DOHH2 (cell line): ENCODE measurements at regions not wholly inside any gene's neighbourhood (a gene's known extent, or its start where the extent isn't known, plus 50 kb on each side); places are given as distances from the start of the nearest gene placed in this dataset.

Experiments
- H3F3A ChIP-seq: fragments of 200-600 bp; sonication (generic), shearing (Covaris generic); 2 replicates; pipeline ENCODE4 v1.6.0; 2016; ENCODE audit warnings: antibody characterized with exemption, mild to moderate bottlenecking; ENCODE audit not compliant: control insufficient read depth, insufficient read depth
- H3K27ac ChIP-seq: fragments of 200-600 bp; sonication (generic); 2 replicates; pipeline ENCODE4 v1.5.1; 2014; ENCODE audit warnings: low read depth, mild to moderate bottlenecking, low read length, moderate library complexity
- H3K27me3 ChIP-seq: fragments of 200-600 bp; sonication (generic); 2 replicates; pipeline ENCODE4 v1.6.1; 2014; ENCODE audit warnings: mild to moderate bottlenecking, low read length, mixed read lengths; ENCODE audit not compliant: control insufficient read depth
- H3K36me3 ChIP-seq: fragments of 200-600 bp; sonication (generic); 2 replicates; pipeline ENCODE4 v1.6.1; 2014; ENCODE audit warnings: mild to moderate bottlenecking, low read length, moderate library complexity, mixed read lengths; ENCODE audit not compliant: control insufficient read depth
- H3K4me1 ChIP-seq: fragments of 200-600 bp; sonication (generic); 2 replicates; pipeline ENCODE4 v1.6.1; 2014; ENCODE audit warnings: mild to moderate bottlenecking, low read length, mixed read lengths; ENCODE audit not compliant: control insufficient read depth
- H3K4me2 ChIP-seq: fragments of 200-600 bp; sonication (generic); 2 replicates; pipeline ENCODE4 v1.6.0; 2014; ENCODE audit warnings: mild to moderate bottlenecking, low read length, moderate library complexity
- H3K4me3 ChIP-seq: fragments of 200-600 bp; sonication (generic); 2 replicates; pipeline ENCODE4 v1.5.1; 2014; ENCODE audit warnings: mild to moderate bottlenecking, low read length, mixed read lengths
- H3K79me2 ChIP-seq: fragments of 200-600 bp; sonication (generic); 2 replicates; pipeline ENCODE4 v1.6.1; 2014; ENCODE audit warnings: mild to moderate bottlenecking, low read length, mixed read lengths; ENCODE audit not compliant: control insufficient read depth
- H3K9me2 ChIP-seq: fragments of 200-600 bp; sonication (generic); replicated peaks from 2 replicates; pipeline ENCODE4 v1.6.1; 2014; ENCODE audit warnings: mild to moderate bottlenecking, low read length, mixed read lengths; ENCODE audit not compliant: control insufficient read depth
- H3K9me3 ChIP-seq: fragments of 200-600 bp; sonication (generic); 2 replicates; pipeline ENCODE4 v1.6.1; 2014; ENCODE audit warnings: antibody characterized with exemption, low read length, mixed read lengths; ENCODE audit not compliant: control insufficient read depth, insufficient read depth
- H4K20me1 ChIP-seq: fragments of 200-600 bp; sonication (generic); 2 replicates; pipeline ENCODE4 v1.6.0; 2014; ENCODE audit warnings: low read depth, mild to moderate bottlenecking, antibody characterized with exemption, low read length, moderate library complexity; ENCODE audit not compliant: control insufficient read depth, insufficient read depth
- CTCF ChIP-seq: fragments of 200-600 bp; sonication (generic); IDR thresholded peaks from one replicate; pipeline ENCODE4 v1.5.1; 2014; ENCODE audit warnings: antibody characterized with exemption, mild to moderate bottlenecking, low read depth, low read length; ENCODE audit not compliant: poor library complexity, severe bottlenecking
- EZH2phosphoT487 ChIP-seq: fragments of 200-600 bp; sonication (generic); IDR thresholded peaks from 2 replicates; pipeline ENCODE4 v1.6.1; 2017; ENCODE audit warnings: borderline replicate concordance, mild to moderate bottlenecking, antibody characterized with exemption, low read length, moderate library complexity, mixed read lengths

DNA sequence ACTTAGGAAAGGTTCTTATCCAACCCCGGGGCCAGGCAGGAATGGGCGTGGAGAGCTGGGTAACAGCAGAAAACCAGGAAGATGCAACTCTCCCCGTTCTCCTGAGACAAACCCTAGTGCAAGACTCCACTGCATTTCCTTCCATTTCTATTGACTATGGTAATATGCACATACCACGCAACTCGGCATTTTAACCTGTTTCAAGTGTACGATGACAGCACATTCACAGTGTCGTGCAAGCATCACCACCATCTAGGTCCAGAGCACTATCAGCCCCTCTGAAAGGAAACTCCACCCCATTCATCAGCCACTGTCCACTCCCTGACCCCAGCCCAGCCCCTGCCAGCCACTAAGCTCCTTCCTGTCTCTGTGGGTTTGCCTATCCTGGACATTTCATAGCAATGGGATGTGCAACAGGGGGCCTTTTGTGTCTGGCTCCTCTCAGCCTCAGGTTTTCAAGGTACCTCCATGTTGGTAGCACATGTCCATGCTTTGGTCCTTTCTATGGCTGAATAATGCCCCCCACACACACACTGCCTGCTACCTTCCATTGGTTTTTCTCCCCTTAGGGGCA lies 441.9 kb downstream of the SOX9 start:
- no peaks in the 10 kb centered on the region for H3K9me3 ChIP-seq
- no peak overlapping the region for H3K4me2 ChIP-seq
- H3K36me3 ChIP-seq, result no peaks in the 10 kb centered on the region
- no peaks in the 10 kb centered on the region for H4K20me1 ChIP-seq
- no peaks in the 10 kb centered on the region for H3K4me1 ChIP-seq
- no peaks in the 10 kb centered on the region for H3K79me2 ChIP-seq
- H3K27ac ChIP-seq, result no peak overlapping the region
- no peaks in the 10 kb centered on the region for H3K9me2 ChIP-seq
- H3F3A ChIP-seq, result no peaks in the 10 kb centered on the region
- H3K4me3 ChIP-seq, result no peak overlapping the region
- TF ChIP-seq CTCF (no peak), EZH2phosphoT487 (no peak)
- H3K27me3 ChIP-seq, result no peaks in the 10 kb centered on the region

- Histone ChIP-seq H3F3A (no peaks in the 10 kb centered on the region), H3K9me3 (no peaks in the 10 kb centered on the region)
- no peak for TF ChIP-seq CTCF
- no peak for TF ChIP-seq EZH2phosphoT487
Measured at GRCh38 chr17:72563952-72564351, 443.1 kb downstream of the SOX9 start.

DNA sequence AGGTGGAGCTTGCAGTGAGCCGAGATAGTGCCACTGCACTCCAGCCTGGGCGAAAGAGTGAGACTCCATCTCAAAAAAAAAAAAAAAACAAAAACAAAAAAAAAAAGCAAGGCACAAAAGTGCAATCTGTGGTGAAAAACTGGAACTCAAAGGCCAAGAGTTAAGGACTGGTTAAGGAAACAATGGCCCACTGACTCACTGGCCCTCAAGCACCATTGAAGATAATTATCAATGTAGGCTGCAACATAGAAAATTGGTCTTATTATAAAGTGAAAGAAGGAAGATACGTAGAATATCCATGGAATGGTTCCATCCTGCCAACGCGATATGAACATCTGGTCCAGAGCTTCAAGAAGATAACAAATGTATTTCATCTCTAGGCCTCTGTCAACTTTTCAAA lies 444.2 kb downstream of the SOX9 start:
- Histone ChIP-seq H3K4me3 (no peak overlapping the region), H3K27me3 (no peaks in the 10 kb centered on the region), H4K20me1 (no peaks in the 10 kb centered on the region), H3K4me1 (no peaks in the 10 kb centered on the region), H3K9me2 (no peaks in the 10 kb centered on the region), H3F3A (no peaks in the 10 kb centered on the region), H3K79me2 (no peaks in the 10 kb centered on the region), H3K27ac (no peak overlapping the region), H3K9me3 (no peaks in the 10 kb centered on the region), H3K36me3 (no peaks in the 10 kb centered on the region), H3K4me2 (no peak overlapping the region)
- TF ChIP-seq CTCF, result no peak
- no peak for TF ChIP-seq EZH2phosphoT487

More at GRCh38 chr17:72563952-72564351, 443.1 kb downstream of the SOX9 start:
- no peaks in the 10 kb centered on the region for H3K4me1 ChIP-seq
- no peaks in the 10 kb centered on the region for H3K36me3 ChIP-seq
- no peak overlapping the region for H3K4me2 ChIP-seq
- H3K27ac ChIP-seq, result no peak overlapping the region
- no peak overlapping the region for H3K4me3 ChIP-seq
- no peaks in the 10 kb centered on the region for H3K27me3 ChIP-seq
- no peaks in the 10 kb centered on the region for H3K79me2 ChIP-seq
- no peaks in the 10 kb centered on the region for H4K20me1 ChIP-seq
- no peaks in the 10 kb centered on the region for H3K9me2 ChIP-seq

DNA sequence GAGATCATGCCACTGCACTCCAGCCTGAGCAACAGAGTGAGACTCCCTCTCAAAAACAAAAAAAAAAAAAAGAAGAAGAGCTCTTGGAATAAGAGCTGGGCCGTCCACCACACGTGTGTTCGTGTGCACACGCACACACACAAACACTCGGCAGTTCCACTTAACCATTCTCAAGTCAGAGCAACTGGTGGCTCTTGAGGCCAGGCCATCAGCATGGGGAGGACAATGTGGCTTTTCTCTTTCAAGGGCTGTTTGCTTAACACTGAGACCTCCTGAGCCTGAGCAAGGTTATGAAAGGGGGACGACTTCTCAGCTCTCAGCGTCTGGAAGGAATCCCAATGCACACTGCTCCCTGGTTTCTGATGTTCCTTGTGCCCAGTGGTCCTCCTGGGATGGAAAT lies 444.9 kb downstream of the SOX9 start:
- H3K9me3 ChIP-seq, result no peaks in the 10 kb centered on the region
- H3F3A ChIP-seq, result no peaks in the 10 kb centered on the region
- H3K79me2 ChIP-seq, result no peaks in the 10 kb centered on the region
- no peaks in the 10 kb centered on the region for H3K9me2 ChIP-seq
- no peaks in the 10 kb centered on the region for H3K4me1 ChIP-seq
- H4K20me1 ChIP-seq, result no peaks in the 10 kb centered on the region
- H3K36me3 ChIP-seq, result no peaks in the 10 kb centered on the region
- no peak overlapping the region for H3K4me3 ChIP-seq
- no peaks in the 10 kb centered on the region for H3K27me3 ChIP-seq
- H3K4me2 ChIP-seq, result no peak overlapping the region
- no peak for TF ChIP-seq EZH2phosphoT487
- no peak overlapping the region for H3K27ac ChIP-seq
